ENCODE measurements at regions not wholly inside any gene's neighbourhood (a gene's known extent, or its start where the extent isn't known, plus 50 kb on each side); places are given as distances from the start of the nearest gene placed in this dataset.

- POLR2A ChIA-PET, result no interaction called here
- TF ChIP-seq CTCF (IDR thresholded peaks at IDR 0.05; ENCODE audit: insufficient read depth, low read length, missing control alignments), result no peak
- CTCF ChIA-PET, result no interaction called here
- DNase-seq (ENCODE audit: low read depth, low spot score), result no peak
- no peak overlapping the region for H3K4me3 ChIP-seq (ENCODE audit: low read depth, low read length)
Measured at GRCh38 chr10:124281666-124282065, 137.1 kb downstream of the OAT start.

DNA sequence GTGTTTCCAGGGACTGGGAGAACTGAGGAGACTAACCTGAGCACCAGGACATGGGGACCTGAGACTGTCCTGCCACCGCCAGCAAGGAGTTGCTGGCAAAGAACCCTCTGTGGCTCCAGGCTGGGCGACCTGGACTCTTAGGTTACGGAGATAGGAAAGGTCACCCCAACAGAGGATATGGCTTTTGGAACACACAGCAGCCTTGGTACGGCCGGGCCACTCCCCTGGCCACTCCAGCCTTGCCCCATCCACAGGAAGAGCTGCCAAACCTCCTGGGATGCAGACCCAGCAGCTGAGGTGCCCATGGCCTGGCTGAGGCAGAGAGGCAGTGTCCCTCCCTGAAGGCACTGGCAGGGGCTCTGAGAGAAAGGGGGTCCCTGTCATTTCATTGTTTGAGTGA lies 137.8 kb downstream of the OAT start:
- no peak for DNase-seq (ENCODE audit: low read depth, low spot score)
- no peak overlapping the region for H3K4me3 ChIP-seq (ENCODE audit: low read depth, low read length)
- ChIA-PET CTCF (interaction anchor here (1.2 kb wide), 1 partner anchor 286 kb away, joined by 3 read pairs; no protein-coding TSS in a partner anchor), POLR2A (no interaction called here)
- no peak for TF ChIP-seq CTCF (IDR thresholded peaks at IDR 0.05; ENCODE audit: insufficient read depth, low read length, missing control alignments)

GRCh38 chr10:124279882-124280281 lies 138.8 kb downstream of the OAT start:
- DNase-seq (ENCODE audit: low read depth, low spot score), result no peak
- no peak for TF ChIP-seq CTCF (IDR thresholded peaks at IDR 0.05; ENCODE audit: insufficient read depth, low read length, missing control alignments)
- ChIA-PET CTCF (interaction anchor here (1.2 kb wide), 1 partner anchor 285 kb away, joined by 3 read pairs; no protein-coding TSS in a partner anchor), POLR2A (no interaction called here)
- H3K4me3 ChIP-seq (ENCODE audit: low read depth, low read length), result no peak overlapping the region

DNA sequence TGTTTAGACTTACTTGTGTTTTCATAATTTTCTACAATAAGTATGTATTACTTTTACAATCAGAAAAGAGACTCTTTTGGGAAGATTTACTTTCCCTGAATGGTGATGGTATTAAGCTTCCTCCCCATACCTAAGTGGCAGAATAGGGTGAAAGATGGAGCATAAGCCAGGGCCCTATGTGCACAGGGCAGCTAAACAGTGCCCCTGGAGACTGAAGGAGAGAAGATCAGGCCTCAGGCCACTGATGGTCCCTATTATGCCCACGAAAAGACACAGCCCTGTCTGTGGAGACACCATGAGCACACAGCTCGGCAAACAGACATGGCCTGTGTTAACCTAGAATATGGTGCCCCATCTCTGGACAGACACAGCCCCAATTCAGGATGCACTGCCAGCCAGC lies 139.4 kb downstream of the OAT start:
- DNase-seq (ENCODE audit: low read depth, low spot score), result no peak
- no peak for TF ChIP-seq CTCF (IDR thresholded peaks at IDR 0.05; ENCODE audit: insufficient read depth, low read length, missing control alignments)
- ChIA-PET CTCF (no interaction called here), POLR2A (no interaction called here)
- H3K4me3 ChIP-seq (ENCODE audit: low read depth, low read length), result no peak overlapping the region

GRCh38 chr10:124278356-124278755 lies 140.4 kb downstream of the OAT start:
- POLR2A ChIA-PET, result no interaction called here
- CTCF ChIA-PET, result no interaction called here
- no peak for TF ChIP-seq CTCF (IDR thresholded peaks at IDR 0.05; ENCODE audit: insufficient read depth, low read length, missing control alignments)

GRCh38 chr10:124273141-124273540 lies 145.6 kb downstream of the OAT start:
- H3K4me3 ChIP-seq (ENCODE audit: low read depth, low read length), result no peak overlapping the region
- TF ChIP-seq CTCF (IDR thresholded peaks at IDR 0.05; ENCODE audit: insufficient read depth, low read length, missing control alignments), result no peak
- no peak for DNase-seq (ENCODE audit: low read depth, low spot score)
- CTCF ChIA-PET, result no interaction called here
- POLR2A ChIA-PET, result no interaction called here

More at GRCh38 chr10:124278356-124278755, 140.4 kb downstream of the OAT start:
- no peak for DNase-seq (ENCODE audit: low read depth, low spot score)
- no peak overlapping the region for H3K4me3 ChIP-seq (ENCODE audit: low read depth, low read length)

Data from AG04449 (cell line).